ENCODE measurements at regions not wholly inside any gene's neighbourhood (a gene's known extent, or its start where the extent isn't known, plus 50 kb on each side); places are given as distances from the start of the nearest gene placed in this dataset.

DNA sequence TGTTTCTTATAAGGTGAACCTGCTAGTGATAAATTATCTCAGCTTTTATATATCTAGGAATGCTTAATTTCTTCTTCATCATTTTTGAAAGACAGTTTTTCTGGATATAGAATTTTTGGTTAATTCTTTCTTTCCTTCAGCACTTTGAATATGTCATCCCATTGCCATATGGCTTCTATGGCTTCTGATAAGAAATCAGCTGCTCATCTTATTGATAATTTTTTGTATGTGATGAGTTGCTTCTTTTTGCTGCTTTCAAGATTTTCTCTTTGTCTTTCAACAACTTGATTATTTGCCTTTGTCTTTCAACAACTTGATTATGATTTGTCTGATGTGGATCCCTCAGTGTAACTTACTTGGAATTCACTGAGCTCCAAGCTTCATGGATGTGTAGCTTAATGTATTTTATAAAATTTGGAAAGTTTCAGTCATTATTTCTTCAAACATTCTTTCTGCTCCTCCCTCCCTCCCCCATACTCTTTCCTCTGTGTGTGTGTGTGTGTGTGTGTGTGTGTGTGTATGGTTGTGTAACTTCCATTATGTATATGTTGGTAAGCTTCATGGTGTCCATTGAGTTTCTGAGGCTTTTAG is 243.9 kb downstream of the TLE1 start:
- TF ChIP-seq SIN3A (IDR thresholded peaks at IDR 0.05; ENCODE audit: borderline replicate concordance, insufficient read depth, low read depth, low read length) = no peak
- TF ChIP-seq, protein P1, sequence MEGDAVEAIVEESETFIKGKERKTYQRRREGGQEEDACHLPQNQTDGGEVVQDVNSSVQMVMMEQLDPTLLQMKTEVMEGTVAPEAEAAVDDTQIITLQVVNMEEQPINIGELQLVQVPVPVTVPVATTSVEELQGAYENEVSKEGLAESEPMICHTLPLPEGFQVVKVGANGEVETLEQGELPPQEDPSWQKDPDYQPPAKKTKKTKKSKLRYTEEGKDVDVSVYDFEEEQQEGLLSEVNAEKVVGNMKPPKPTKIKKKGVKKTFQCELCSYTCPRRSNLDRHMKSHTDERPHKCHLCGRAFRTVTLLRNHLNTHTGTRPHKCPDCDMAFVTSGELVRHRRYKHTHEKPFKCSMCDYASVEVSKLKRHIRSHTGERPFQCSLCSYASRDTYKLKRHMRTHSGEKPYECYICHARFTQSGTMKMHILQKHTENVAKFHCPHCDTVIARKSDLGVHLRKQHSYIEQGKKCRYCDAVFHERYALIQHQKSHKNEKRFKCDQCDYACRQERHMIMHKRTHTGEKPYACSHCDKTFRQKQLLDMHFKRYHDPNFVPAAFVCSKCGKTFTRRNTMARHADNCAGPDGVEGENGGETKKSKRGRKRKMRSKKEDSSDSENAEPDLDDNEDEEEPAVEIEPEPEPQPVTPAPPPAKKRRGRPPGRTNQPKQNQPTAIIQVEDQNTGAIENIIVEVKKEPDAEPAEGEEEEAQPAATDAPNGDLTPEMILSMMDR (IDR thresholded peaks at IDR 0.05) = no peak
- no peak for TF ChIP-seq TCF7L2 (IDR thresholded peaks at IDR 0.05; ENCODE audit: low read depth, low read length)
- no peak for TF ChIP-seq POLR2AphosphoS5 (IDR thresholded peaks at IDR 0.05; ENCODE audit: low read depth, low read length)
- TF ChIP-seq, protein P2, sequence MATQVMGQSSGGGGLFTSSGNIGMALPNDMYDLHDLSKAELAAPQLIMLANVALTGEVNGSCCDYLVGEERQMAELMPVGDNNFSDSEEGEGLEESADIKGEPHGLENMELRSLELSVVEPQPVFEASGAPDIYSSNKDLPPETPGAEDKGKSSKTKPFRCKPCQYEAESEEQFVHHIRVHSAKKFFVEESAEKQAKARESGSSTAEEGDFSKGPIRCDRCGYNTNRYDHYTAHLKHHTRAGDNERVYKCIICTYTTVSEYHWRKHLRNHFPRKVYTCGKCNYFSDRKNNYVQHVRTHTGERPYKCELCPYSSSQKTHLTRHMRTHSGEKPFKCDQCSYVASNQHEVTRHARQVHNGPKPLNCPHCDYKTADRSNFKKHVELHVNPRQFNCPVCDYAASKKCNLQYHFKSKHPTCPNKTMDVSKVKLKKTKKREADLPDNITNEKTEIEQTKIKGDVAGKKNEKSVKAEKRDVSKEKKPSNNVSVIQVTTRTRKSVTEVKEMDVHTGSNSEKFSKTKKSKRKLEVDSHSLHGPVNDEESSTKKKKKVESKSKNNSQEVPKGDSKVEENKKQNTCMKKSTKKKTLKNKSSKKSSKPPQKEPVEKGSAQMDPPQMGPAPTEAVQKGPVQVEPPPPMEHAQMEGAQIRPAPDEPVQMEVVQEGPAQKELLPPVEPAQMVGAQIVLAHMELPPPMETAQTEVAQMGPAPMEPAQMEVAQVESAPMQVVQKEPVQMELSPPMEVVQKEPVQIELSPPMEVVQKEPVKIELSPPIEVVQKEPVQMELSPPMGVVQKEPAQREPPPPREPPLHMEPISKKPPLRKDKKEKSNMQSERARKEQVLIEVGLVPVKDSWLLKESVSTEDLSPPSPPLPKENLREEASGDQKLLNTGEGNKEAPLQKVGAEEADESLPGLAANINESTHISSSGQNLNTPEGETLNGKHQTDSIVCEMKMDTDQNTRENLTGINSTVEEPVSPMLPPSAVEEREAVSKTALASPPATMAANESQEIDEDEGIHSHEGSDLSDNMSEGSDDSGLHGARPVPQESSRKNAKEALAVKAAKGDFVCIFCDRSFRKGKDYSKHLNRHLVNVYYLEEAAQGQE (IDR thresholded peaks at IDR 0.05; ENCODE audit: insufficient read depth in 1 of 2, low read depth in 2 of 2, low read length in 1 of 2) = no peak
- in situ Hi-C loops (cut with HindIII; ENCODE audit: low pct_unique_long_range_greater_than_20kb, low sequenced_read_pairs) = no loop called here
- H3K27me3 ChIP-seq (ENCODE audit: control insufficient read depth, insufficient read depth, low read length) = no peaks in the 10 kb centered on the region
- POLR2A ChIA-PET = no interaction called here
- no peaks in the 10 kb centered on the region for H3K4me1 ChIP-seq (ENCODE audit: control insufficient read depth, insufficient read depth, low read length)
- CTCF ChIA-PET = no interaction called here
- BruUV-seq (replicated peaks) = no TSS peak
- intact Hi-C loops (cut with micrococcal nuclease; ENCODE audit: unreplicated experiment) = no loop called here
- no peak overlapping the region for H3K27ac ChIP-seq (ENCODE audit: low read length)
- no peak overlapping the region for H3K4me3 ChIP-seq (ENCODE audit: low read depth in 2 of 2, low read length in 2 of 2)
- no peaks in the 10 kb centered on the region for H3K9me3 ChIP-seq (ENCODE audit: control insufficient read depth, insufficient read depth, low read depth, low read length)
- ATAC-seq (no peak), DNase-seq (ENCODE audit: low read depth, low spot score) (no peak)
- H3K36me3 ChIP-seq (ENCODE audit: control insufficient read depth, insufficient read depth, low read length) = no peaks in the 10 kb centered on the region

DNA sequence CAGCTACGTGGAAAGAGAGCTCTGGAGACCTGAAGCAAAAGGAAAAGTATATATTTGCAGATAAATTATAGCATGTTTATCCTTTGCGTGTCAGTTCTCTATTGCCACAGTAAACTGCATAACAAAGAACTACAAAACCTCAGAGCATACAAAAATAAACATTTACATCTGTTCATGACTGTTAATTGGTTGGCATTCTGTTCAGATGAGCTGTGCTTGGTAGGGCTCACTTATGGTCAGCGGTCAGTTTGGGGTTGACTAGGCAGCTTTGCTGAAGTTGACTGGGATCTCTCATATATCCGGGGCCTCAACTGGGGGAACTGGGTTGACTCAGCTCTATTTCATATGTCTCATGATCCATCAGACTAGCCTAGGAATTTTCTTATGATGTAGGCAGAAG is 257.7 kb downstream of the TLE1 start:
- no peaks in the 10 kb centered on the region for H3K27me3 ChIP-seq (ENCODE audit: control insufficient read depth, insufficient read depth, low read length)
- intact Hi-C loops (cut with micrococcal nuclease; ENCODE audit: unreplicated experiment) = no loop called here
- no peak overlapping the region for H3K27ac ChIP-seq (ENCODE audit: low read length)
- H3K36me3 ChIP-seq (ENCODE audit: control insufficient read depth, insufficient read depth, low read length) = no peaks in the 10 kb centered on the region
- ChIA-PET POLR2A (no interaction called here), CTCF (no interaction called here)
- no peak for TF ChIP-seq POLR2AphosphoS5 (IDR thresholded peaks at IDR 0.05; ENCODE audit: low read depth, low read length)
- TF ChIP-seq, protein P1 (IDR thresholded peaks at IDR 0.05) = no peak
- TF ChIP-seq, protein P2 (IDR thresholded peaks at IDR 0.05; ENCODE audit: insufficient read depth in 1 of 2, low read depth in 2 of 2, low read length in 1 of 2) = no peak
- TF ChIP-seq SIN3A (IDR thresholded peaks at IDR 0.05; ENCODE audit: borderline replicate concordance, insufficient read depth, low read depth, low read length) = no peak
- no peak for TF ChIP-seq TCF7L2 (IDR thresholded peaks at IDR 0.05; ENCODE audit: low read depth, low read length)
- peak; percentile 61 for DNase-seq (ENCODE audit: low read depth, low spot score)
- H3K9me3 ChIP-seq (ENCODE audit: control insufficient read depth, insufficient read depth, low read depth, low read length) = peaks cover 3% of the 10 kb centered on the region; the same call in 1 of the 2 replicates
- H3K4me3 ChIP-seq (ENCODE audit: low read depth in 2 of 2, low read length in 2 of 2) = no peak overlapping the region
- BruUV-seq (replicated peaks) = no TSS peak
- no peak for ATAC-seq
- no peaks in the 10 kb centered on the region for H3K4me1 ChIP-seq (ENCODE audit: control insufficient read depth, insufficient read depth, low read length)
- in situ Hi-C loops (cut with HindIII; ENCODE audit: low pct_unique_long_range_greater_than_20kb, low sequenced_read_pairs) = no loop called here

All from Panc1 (cell line).